IMR-90 (cell line): ENCODE measurements at regions not wholly inside any gene's neighbourhood (a gene's known extent, or its start where the extent isn't known, plus 50 kb on each side); places are given as distances from the start of the nearest gene placed in this dataset.

Experiments used
- ATAC-seq: fragments of 200-7000 bp; cut with Tn5 transposase; 2 replicates; pipeline ENCODE4 v1.9.1; 2020; ENCODE audit warnings: low read depth, mild to moderate bottlenecking, moderate library complexity
- BruUV-seq: library from RNA; stranded (reverse); fragments of 400-500 nt; replicated peaks from 2 replicates; lab custom pipeline; 2021; lab: Mats Ljungman, UMichigan
- CTCF ChIA-PET: fragments of 300-600 bp; formaldehyde crosslinking; extraction: SDS; loops from one replicate; lab custom pipeline; 2021; ENCODE audit warnings: antibody characterized with exemption; lab: Yijun Ruan, JAX
- POLR2A ChIA-PET: fragments of 300-600 bp; sonication (Branson Sonifier 250); formaldehyde crosslinking; loops from one replicate; lab custom pipeline; 2022; ENCODE audit warnings: antibody characterized with exemption; ENCODE audit not compliant: unreplicated experiment; lab: Charles Lee
- DNase-seq: peaks from one replicate; pipeline ENCODE4 v3.0.0; 2013
- H2AFZ ChIP-seq: replicated peaks from 2 replicates; pipeline ENCODE3; 2013; ENCODE audit warnings: low read length, mild to moderate bottlenecking; ENCODE audit not compliant: poor library complexity
- H2AK5ac ChIP-seq: 2 replicates; pipeline ENCODE4 v1.6.1; 2013; ENCODE audit warnings: low read depth, low read length, inconsistent platforms
- H2AK9ac ChIP-seq: replicated peaks from 2 replicates; pipeline ENCODE3; 2013; ENCODE audit warnings: mild to moderate bottlenecking, low read depth, low read length, moderate library complexity; ENCODE audit not compliant: poor library complexity
- H2BK120ac ChIP-seq: 2 replicates; pipeline ENCODE4 v1.6.1; 2013; ENCODE audit warnings: low read depth, low read length, inconsistent platforms
- H2BK15ac ChIP-seq: 3 replicates; pipeline ENCODE4 v1.6.1; 2013; ENCODE audit warnings: low read depth, low read length, inconsistent platforms
- H2BK20ac ChIP-seq: 2 replicates; pipeline ENCODE4 v1.6.1; 2013; ENCODE audit warnings: low read depth, mild to moderate bottlenecking, inconsistent platforms, low read length, moderate library complexity
- H2BK5ac ChIP-seq: 2 replicates; pipeline ENCODE4 v1.6.1; 2013; ENCODE audit warnings: mild to moderate bottlenecking, low read depth, low read length, inconsistent platforms; ENCODE audit not compliant: poor library complexity, severe bottlenecking
- H3K14ac ChIP-seq: replicated peaks from 2 replicates; pipeline ENCODE4 v1.6.1; 2013; ENCODE audit warnings: low read depth, low read length, inconsistent platforms
- H3K18ac ChIP-seq: 2 replicates; pipeline ENCODE4 v1.6.1; 2013; ENCODE audit warnings: low read depth, low read length, control low read depth
- H3K23ac ChIP-seq: 2 replicates; pipeline ENCODE4 v1.6.1; 2013; ENCODE audit warnings: low read depth, low read length, inconsistent platforms
- H3K27ac ChIP-seq: 2 replicates; pipeline ENCODE4 v1.5.1; 2013; ENCODE audit warnings: mild to moderate bottlenecking, control low read depth, low read length; ENCODE audit not compliant: insufficient read depth
- H3K27me3 ChIP-seq: 2 replicates; pipeline ENCODE4 v1.6.1; 2013; ENCODE audit warnings: low read length; ENCODE audit not compliant: control insufficient read depth, insufficient read depth
- H3K36me3 ChIP-seq: 2 replicates; pipeline ENCODE4 v1.6.1; 2013; ENCODE audit warnings: low read length, mixed read lengths; ENCODE audit not compliant: control insufficient read depth, insufficient read depth
- H3K4ac ChIP-seq: 2 replicates; pipeline ENCODE4 v1.6.1; 2013; ENCODE audit warnings: low read depth, low read length, inconsistent platforms
- H3K4me1 ChIP-seq: 2 replicates; pipeline ENCODE4 v1.6.1; 2013; ENCODE audit warnings: low read length, mixed read lengths; ENCODE audit not compliant: control insufficient read depth, insufficient read depth
- H3K4me2 ChIP-seq: 2 replicates; pipeline ENCODE4 v1.6.1; 2013; ENCODE audit warnings: low read depth, mild to moderate bottlenecking, control low read depth, low read length, moderate library complexity
- H3K4me3 ChIP-seq: 2 replicates; pipeline ENCODE4 v1.5.1; 2013; ENCODE audit warnings: low read depth, mild to moderate bottlenecking, control low read depth, low read length, moderate library complexity; ENCODE audit not compliant: insufficient read depth
- H3K56ac ChIP-seq: 2 replicates; pipeline ENCODE4 v1.6.1; 2013; ENCODE audit warnings: low read length, inconsistent platforms; ENCODE audit not compliant: insufficient read depth; ENCODE audit errors: extremely low read depth
- H3K79me1 ChIP-seq, 2 experiments: 2 replicates each; pipeline ENCODE4 v1.6.1; 2013; ENCODE audit warnings: low read length in 2 of 2, inconsistent platforms in 1 of 2, low read depth in 1 of 2
- H3K9ac ChIP-seq: 2 replicates; pipeline ENCODE4 v1.6.1; 2013; ENCODE audit warnings: low read depth, low read length, control low read depth
- H3K9me1 ChIP-seq: 2 replicates; pipeline ENCODE4 v1.6.1; 2013; ENCODE audit warnings: low read length, inconsistent platforms; ENCODE audit not compliant: insufficient read depth
- H3K9me3 ChIP-seq: 2 replicates; pipeline ENCODE4 v1.6.1; 2013; ENCODE audit warnings: low read length; ENCODE audit not compliant: control insufficient read depth, insufficient read depth
- H4K20me1 ChIP-seq: 2 replicates; pipeline ENCODE4 v1.6.1; 2013; ENCODE audit warnings: low read length, inconsistent platforms; ENCODE audit not compliant: insufficient read depth
- H4K5ac ChIP-seq: 2 replicates; pipeline ENCODE4 v1.6.1; 2013; ENCODE audit warnings: mild to moderate bottlenecking, low read depth, low read length, control low read depth
- H4K8ac ChIP-seq, 2 experiments: 2 replicates each; pipeline ENCODE4 v1.6.1; 2013; ENCODE audit warnings: low read depth in 2 of 2, low read length in 2 of 2, control low read depth in 1 of 2, inconsistent platforms in 1 of 2
- H4K91ac ChIP-seq: 2 replicates; pipeline ENCODE4 v1.6.1; 2013; ENCODE audit warnings: low read depth, low read length, inconsistent platforms; ENCODE audit not compliant: insufficient read depth
- BHLHE40 ChIP-seq: fragments of 150-350 bp; IDR thresholded peaks from 2 replicates; pipeline ENCODE4 v1.6.1; 2016; ENCODE audit warnings: mild to moderate bottlenecking, low read depth, low read length
- CEBPB ChIP-seq: IDR thresholded peaks from 2 replicates; pipeline ENCODE4 v1.6.1; 2012; ENCODE audit warnings: low read depth, low read length, improper control_type of control experiment
- CHD1 ChIP-seq: IDR thresholded peaks from 2 replicates; pipeline ENCODE4 v1.6.1; 2012; ENCODE audit warnings: low read depth, low read length, improper control_type of control experiment
- ELK1 ChIP-seq: fragments of 150-350 bp; IDR thresholded peaks from 2 replicates; pipeline ENCODE4 v1.6.1; 2016; ENCODE audit warnings: low read depth, mild to moderate bottlenecking, low read length, moderate library complexity, borderline replicate concordance
- FOS ChIP-seq: fragments of 150-350 bp; IDR thresholded peaks from 2 replicates; pipeline ENCODE4 v1.6.1; 2016; ENCODE audit warnings: low read depth, low read length
- MAFK ChIP-seq: IDR thresholded peaks from 2 replicates; pipeline ENCODE4 v1.6.1; 2012; ENCODE audit warnings: low read depth, low read length, improper control_type of control experiment
- MAZ ChIP-seq: IDR thresholded peaks from 2 replicates; pipeline ENCODE4 v1.6.1; 2012; ENCODE audit warnings: low read depth, mild to moderate bottlenecking, low read length, improper control_type of control experiment, moderate library complexity, borderline replicate concordance
- MXI1 ChIP-seq: IDR thresholded peaks from 2 replicates; pipeline ENCODE4 v1.6.1; 2012; ENCODE audit warnings: low read depth, mild to moderate bottlenecking, low read length, moderate library complexity, borderline replicate concordance
- NFE2L2 ChIP-seq: fragments of 150-350 bp; IDR thresholded peaks from 2 replicates; pipeline ENCODE4 v1.6.1; 2016; ENCODE audit warnings: low read depth, mild to moderate bottlenecking, low read length
- POLR2A ChIP-seq: IDR thresholded peaks from 2 replicates; pipeline ENCODE4 v1.6.1; 2012; ENCODE audit warnings: mild to moderate bottlenecking, low read depth, low read length
- RAD21 ChIP-seq: IDR thresholded peaks from 2 replicates; pipeline ENCODE4 v1.6.1; 2012; ENCODE audit warnings: low read length, improper control_type of control experiment
- RCOR1 ChIP-seq: IDR thresholded peaks from 2 replicates; pipeline ENCODE4 v1.6.1; 2012; ENCODE audit warnings: mild to moderate bottlenecking, low read length, improper control_type of control experiment; ENCODE audit not compliant: insufficient replicate concordance
- RFX5 ChIP-seq: IDR thresholded peaks from 2 replicates; pipeline ENCODE4 v1.8.0; 2012; ENCODE audit warnings: low read depth, mild to moderate bottlenecking, low read length, moderate library complexity
- SMC3 ChIP-seq: fragments of 150-350 bp; IDR thresholded peaks from 2 replicates; pipeline ENCODE4 v1.6.1; 2016; ENCODE audit warnings: low read depth, mild to moderate bottlenecking, antibody characterized with exemption, low read length, moderate library complexity
- USF2 ChIP-seq: fragments of 150-350 bp; IDR thresholded peaks from 2 replicates; pipeline ENCODE4 v1.6.1; 2017; ENCODE audit warnings: mild to moderate bottlenecking, antibody characterized with exemption, low read length, low read depth
- WGBS, 2 experiments: methylation state at CpG; one replicate each; pipeline versions ENCODE4 v1.1.5 to v1.1.7; 2013; ENCODE audit warnings: missing lambda C conversion rate in 2 of 2; ENCODE audit not compliant: insufficient read length in 1 of 2; ENCODE audit errors: extremely low coverage in 2 of 2; 5-methylcytosine and 5-hydroxymethylcytosine counted together
- dilution Hi-C: fragments of 300-500 bp; cut with HindIII; formaldehyde crosslinking; loops from one replicate; pipeline ENCODE4 v1.14.3; 2018; ENCODE audit warnings: low sequenced_read_pairs; ENCODE audit not compliant: unreplicated experiment
- in situ Hi-C: fragments of 300-500 bp; cut with MboI; formaldehyde crosslinking; loops from 3 replicates; pipeline ENCODE4 v1.14.3; 2019; ENCODE audit warnings: low sequenced_read_pairs, inconsistent platforms, mixed read lengths
- intact Hi-C: fragments of 100-400 bp; cut with micrococcal nuclease; formaldehyde crosslinking; loops from 2 replicates; pipeline ENCODE4 v1.10.0; 2022
- TF ChIP-seq, protein P1 (sequence below): conservative IDR thresholded peaks from 2 replicates; pipeline ENCODE4 v1.5.1; 2012; ENCODE audit warnings: mild to moderate bottlenecking, low read depth, low read length, improper control_type of control experiment

GRCh38 chr6:94074764-94075163 lies 655.4 kb upstream of the EPHA7 start:
- H3K14ac ChIP-seq: no peak overlapping the region
- no peak overlapping the region for H3K23ac ChIP-seq
- H3K4me1 ChIP-seq: no peaks in the 10 kb centered on the region
- CTCF ChIA-PET: no interaction called here
- POLR2A ChIA-PET: no interaction called here
- no peaks in the 10 kb centered on the region for H3K9me1 ChIP-seq
- DNase-seq (no peak), ATAC-seq (no peak)
- H3K36me3 ChIP-seq: no peaks in the 10 kb centered on the region
- no peak overlapping the region for H3K4me2 ChIP-seq
- H4K91ac ChIP-seq: no peak overlapping the region
- H4K5ac ChIP-seq: no peak overlapping the region
- BruUV-seq: no TSS peak
- H2BK20ac ChIP-seq: no peak overlapping the region
- H3K9ac ChIP-seq: no peak overlapping the region
- no peak overlapping the region for H2AK9ac ChIP-seq
- H3K27ac ChIP-seq: no peak overlapping the region
- H2AK5ac ChIP-seq: no peak overlapping the region
- H3K27me3 ChIP-seq: no peaks in the 10 kb centered on the region
- no peak overlapping the region for H2AFZ ChIP-seq
- no peaks in the 10 kb centered on the region for H4K20me1 ChIP-seq
- no peaks in the 10 kb centered on the region for H3K79me1 ChIP-seq
- H3K56ac ChIP-seq: no peak overlapping the region
- no peak overlapping the region for H3K18ac ChIP-seq
- H3K9me3 ChIP-seq: no peaks in the 10 kb centered on the region
- dilution Hi-C loops: no loop called here
- in situ Hi-C loops: no loop called here
- no CpG with 5 or more reads among the region's 3 CpGs for WGBS, 2 experiments
- no peak overlapping the region for H2BK5ac ChIP-seq
- H3K4me3 ChIP-seq: no peak overlapping the region
- no peak overlapping the region for H2BK120ac ChIP-seq
- H3K4ac ChIP-seq: no peak overlapping the region
- H2BK15ac ChIP-seq: no peak overlapping the region
- H4K8ac ChIP-seq: no peak overlapping the region
- intact Hi-C loops: no loop called here
- TF ChIP-seq CEBPB: no peak
- no peak for TF ChIP-seq POLR2A
- no peak for TF ChIP-seq RFX5
- TF ChIP-seq ELK1: no peak
- TF ChIP-seq BHLHE40: no peak
- TF ChIP-seq RAD21: no peak
- no peak for TF ChIP-seq NFE2L2
- TF ChIP-seq MAFK: no peak
- TF ChIP-seq RCOR1: no peak
- TF ChIP-seq, protein P1, sequence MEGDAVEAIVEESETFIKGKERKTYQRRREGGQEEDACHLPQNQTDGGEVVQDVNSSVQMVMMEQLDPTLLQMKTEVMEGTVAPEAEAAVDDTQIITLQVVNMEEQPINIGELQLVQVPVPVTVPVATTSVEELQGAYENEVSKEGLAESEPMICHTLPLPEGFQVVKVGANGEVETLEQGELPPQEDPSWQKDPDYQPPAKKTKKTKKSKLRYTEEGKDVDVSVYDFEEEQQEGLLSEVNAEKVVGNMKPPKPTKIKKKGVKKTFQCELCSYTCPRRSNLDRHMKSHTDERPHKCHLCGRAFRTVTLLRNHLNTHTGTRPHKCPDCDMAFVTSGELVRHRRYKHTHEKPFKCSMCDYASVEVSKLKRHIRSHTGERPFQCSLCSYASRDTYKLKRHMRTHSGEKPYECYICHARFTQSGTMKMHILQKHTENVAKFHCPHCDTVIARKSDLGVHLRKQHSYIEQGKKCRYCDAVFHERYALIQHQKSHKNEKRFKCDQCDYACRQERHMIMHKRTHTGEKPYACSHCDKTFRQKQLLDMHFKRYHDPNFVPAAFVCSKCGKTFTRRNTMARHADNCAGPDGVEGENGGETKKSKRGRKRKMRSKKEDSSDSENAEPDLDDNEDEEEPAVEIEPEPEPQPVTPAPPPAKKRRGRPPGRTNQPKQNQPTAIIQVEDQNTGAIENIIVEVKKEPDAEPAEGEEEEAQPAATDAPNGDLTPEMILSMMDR: no peak
- no peak for TF ChIP-seq MAZ
- no peak for TF ChIP-seq CHD1
- TF ChIP-seq MXI1: no peak
- no peak for TF ChIP-seq SMC3
- no peak for TF ChIP-seq USF2
- no peak for TF ChIP-seq FOS
